Right lobe of liver (tissue), 4 donors: ENCODE measurements at regions not wholly inside any gene's neighbourhood (a gene's known extent, or its start where the extent isn't known, plus 50 kb on each side); places are given as distances from the start of the nearest gene placed in this dataset.

Experiments used
- POLR2A ChIP-seq: fragments of 450-650 bp; IDR thresholded peaks from one replicate; pipeline ENCODE4 v1.6.1; 2017; ENCODE audit warnings: antibody characterized with exemption, mild to moderate bottlenecking
- TF ChIP-seq, protein P1 (sequence below), 4 donors: fragments of 200-600 bp in 3 of 4; fragments of 450-650 bp in 1 of 4; IDR thresholded peaks; one replicate each; pipeline versions ENCODE4 v1.5.1 to v1.8.0; 2016 to 2022; ENCODE audit warnings: antibody characterized with exemption in 4 of 4, mild to moderate bottlenecking in 2 of 4
- donor health status: DM: no; HTN: no; CAD: no.
- donor health status: DM: no; HTN: no; CAD: no.
- donor health status: DM: no; HTN: yes; CAD: no.

GRCh38 chr5:74556631-74557595, 83.6 kb downstream of the ENC1 start:
- TF ChIP-seq, protein P1, sequence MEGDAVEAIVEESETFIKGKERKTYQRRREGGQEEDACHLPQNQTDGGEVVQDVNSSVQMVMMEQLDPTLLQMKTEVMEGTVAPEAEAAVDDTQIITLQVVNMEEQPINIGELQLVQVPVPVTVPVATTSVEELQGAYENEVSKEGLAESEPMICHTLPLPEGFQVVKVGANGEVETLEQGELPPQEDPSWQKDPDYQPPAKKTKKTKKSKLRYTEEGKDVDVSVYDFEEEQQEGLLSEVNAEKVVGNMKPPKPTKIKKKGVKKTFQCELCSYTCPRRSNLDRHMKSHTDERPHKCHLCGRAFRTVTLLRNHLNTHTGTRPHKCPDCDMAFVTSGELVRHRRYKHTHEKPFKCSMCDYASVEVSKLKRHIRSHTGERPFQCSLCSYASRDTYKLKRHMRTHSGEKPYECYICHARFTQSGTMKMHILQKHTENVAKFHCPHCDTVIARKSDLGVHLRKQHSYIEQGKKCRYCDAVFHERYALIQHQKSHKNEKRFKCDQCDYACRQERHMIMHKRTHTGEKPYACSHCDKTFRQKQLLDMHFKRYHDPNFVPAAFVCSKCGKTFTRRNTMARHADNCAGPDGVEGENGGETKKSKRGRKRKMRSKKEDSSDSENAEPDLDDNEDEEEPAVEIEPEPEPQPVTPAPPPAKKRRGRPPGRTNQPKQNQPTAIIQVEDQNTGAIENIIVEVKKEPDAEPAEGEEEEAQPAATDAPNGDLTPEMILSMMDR (IDR thresholded peaks at IDR 0.05), result no peak
- TF ChIP-seq POLR2A, result no peak
